Body of pancreas (tissue), 4 donors: ENCODE measurements at regions not wholly inside any gene's neighbourhood (a gene's known extent, or its start where the extent isn't known, plus 50 kb on each side); places are given as distances from the start of the nearest gene placed in this dataset.

ENCODE experiments used
- ATAC-seq: fragments of 150-250 bp; one replicate; pipeline ENCODE4 v1.9.1; 2016
- DNase-seq, 4 donors: peaks; one replicate each; pipeline ENCODE4 v3.0.0-alpha.2; 2019
- H3K27ac ChIP-seq, 4 donors: fragments of 200-600 bp; sonication (generic); 1 replicate in 3 of 4; 2 replicates in 1 of 4; pipeline versions ENCODE4 v1.5.1 to v1.6.1; 2016 to 2019; ENCODE audit warnings: mild to moderate bottlenecking in 1 of 4, mixed read lengths in 1 of 4, moderate library complexity in 1 of 4
- H3K27me3 ChIP-seq, 2 donors: fragments of 200-600 bp; sonication (generic); one replicate each; pipeline ENCODE4 v1.6.0; 2016; ENCODE audit warnings: mild to moderate bottlenecking in 1 of 2
- H3K36me3 ChIP-seq, 2 donors: fragments of 200-600 bp; sonication (generic); replicated peaks in 1 of 2; 2 replicates each; pipeline ENCODE4 v1.5.1; 2016; ENCODE audit warnings: low read depth in 2 of 2; ENCODE audit not compliant: insufficient read depth in 1 of 2
- H3K4me1 ChIP-seq: fragments of 200-600 bp; sonication (generic); one replicate; pipeline ENCODE4 v1.6.0; 2016
- H3K4me3 ChIP-seq, 2 donors: fragments of 200-600 bp; sonication (generic); 1 replicate in 1 of 2; 2 replicates in 1 of 2; pipeline ENCODE4 v1.5.1; 2016 to 2019
- H3K9me3 ChIP-seq, 3 donors: fragments of 200-600 bp; sonication (generic); 1 replicate in 2 of 3; 2 replicates in 1 of 3; pipeline ENCODE4 v1.5.1; 2016
- POLR2A ChIP-seq, 3 donors: fragments of 450-650 bp; IDR thresholded peaks; one replicate each; pipeline ENCODE4 v1.6.1; 2016; ENCODE audit warnings: antibody characterized with exemption in 3 of 3, mild to moderate bottlenecking in 2 of 3
- WGBS, 2 donors: methylation state at CpG; one replicate each; pipeline ENCODE4 v1.1.5; 2017; 5-methylcytosine and 5-hydroxymethylcytosine counted together
- intact Hi-C: fragments of 100-400 bp; cut with DNase I; formaldehyde crosslinking; loops from one replicate; pipeline ENCODE4 v1.15.1; 2023
- TF ChIP-seq, protein P1 (sequence below), 7 experiments: fragments of 450-650 bp in 4 of 7; fragments of 200-600 bp in 3 of 7; sonication (generic) in 3 of 7; IDR thresholded peaks; one replicate each; pipeline ENCODE4 v1.5.1; 2016 to 2019; ENCODE audit warnings: antibody characterized with exemption in 7 of 7

DNA sequence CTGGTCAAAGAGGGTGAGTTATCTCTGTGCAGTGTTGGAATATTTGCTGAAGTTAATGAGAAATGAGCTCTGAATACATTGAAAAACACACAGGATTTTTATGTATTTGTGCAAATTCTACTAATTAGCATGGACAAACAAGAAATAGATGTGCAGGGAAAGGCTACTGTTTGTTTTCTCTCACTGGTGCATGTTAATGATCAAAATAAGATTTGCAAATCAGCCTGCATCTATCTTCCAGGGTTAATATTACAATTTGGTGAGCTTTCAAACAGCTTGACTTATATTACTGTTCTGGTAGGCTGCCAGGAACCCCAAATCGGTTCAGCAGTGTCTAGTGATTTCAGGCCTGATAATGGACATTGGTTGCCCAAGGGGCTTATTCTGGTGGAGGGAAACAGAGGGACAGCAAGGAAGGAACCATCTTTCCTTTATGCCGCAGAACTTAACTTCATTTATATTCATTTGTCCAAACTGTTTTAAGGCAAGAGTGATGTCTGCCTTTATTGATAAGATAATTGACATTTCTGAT, 93.8 kb upstream of the REG3A start:
- DNase-seq (no peak), ATAC-seq (no peak)
- H3K27ac ChIP-seq, result no peak overlapping the region
- intact Hi-C loops, result no loop called here
- H3K4me1 ChIP-seq, result no peaks in the 10 kb centered on the region
- H3K36me3 ChIP-seq, result no peaks in the 10 kb centered on the region
- no peak overlapping the region for H3K4me3 ChIP-seq
- no peaks in the 10 kb centered on the region for H3K27me3 ChIP-seq
- 66 to 67% methylated on average over 2 of the region's 2 CpGs for WGBS, 2 donors
- no peak for TF ChIP-seq POLR2A (IDR thresholded peaks at IDR 0.05)
- TF ChIP-seq, protein P1, sequence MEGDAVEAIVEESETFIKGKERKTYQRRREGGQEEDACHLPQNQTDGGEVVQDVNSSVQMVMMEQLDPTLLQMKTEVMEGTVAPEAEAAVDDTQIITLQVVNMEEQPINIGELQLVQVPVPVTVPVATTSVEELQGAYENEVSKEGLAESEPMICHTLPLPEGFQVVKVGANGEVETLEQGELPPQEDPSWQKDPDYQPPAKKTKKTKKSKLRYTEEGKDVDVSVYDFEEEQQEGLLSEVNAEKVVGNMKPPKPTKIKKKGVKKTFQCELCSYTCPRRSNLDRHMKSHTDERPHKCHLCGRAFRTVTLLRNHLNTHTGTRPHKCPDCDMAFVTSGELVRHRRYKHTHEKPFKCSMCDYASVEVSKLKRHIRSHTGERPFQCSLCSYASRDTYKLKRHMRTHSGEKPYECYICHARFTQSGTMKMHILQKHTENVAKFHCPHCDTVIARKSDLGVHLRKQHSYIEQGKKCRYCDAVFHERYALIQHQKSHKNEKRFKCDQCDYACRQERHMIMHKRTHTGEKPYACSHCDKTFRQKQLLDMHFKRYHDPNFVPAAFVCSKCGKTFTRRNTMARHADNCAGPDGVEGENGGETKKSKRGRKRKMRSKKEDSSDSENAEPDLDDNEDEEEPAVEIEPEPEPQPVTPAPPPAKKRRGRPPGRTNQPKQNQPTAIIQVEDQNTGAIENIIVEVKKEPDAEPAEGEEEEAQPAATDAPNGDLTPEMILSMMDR (IDR thresholded peaks at IDR 0.05), result no peak
- H3K9me3 ChIP-seq, result no peaks in the 10 kb centered on the region

DNA sequence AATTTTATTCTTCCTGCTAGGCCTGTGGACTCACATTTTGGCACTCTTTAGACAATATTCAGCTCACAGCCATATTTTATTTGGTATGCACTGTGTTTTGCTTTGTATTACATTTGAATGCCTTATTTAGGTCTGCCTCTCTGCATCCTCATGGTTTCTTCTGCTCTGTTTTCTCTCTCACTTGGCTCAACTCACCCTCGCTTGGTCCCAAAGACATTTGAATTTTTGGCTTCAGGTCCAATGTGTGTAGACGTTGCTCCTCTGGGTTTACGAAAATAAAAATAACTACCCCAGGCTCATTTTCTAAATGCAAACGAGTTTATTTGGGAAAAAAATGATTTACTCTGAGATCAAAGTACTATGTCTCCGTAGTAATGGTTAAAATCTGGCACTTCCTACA, 91.1 kb upstream of the REG3A start:
- no peak for ATAC-seq
- Histone ChIP-seq H3K27ac (no peak overlapping the region), H3K4me1 (no peaks in the 10 kb centered on the region), H3K4me3 (no peak overlapping the region), H3K9me3 (no peaks in the 10 kb centered on the region), H3K36me3 (no peaks in the 10 kb centered on the region), H3K27me3 (no peaks in the 10 kb centered on the region)
- WGBS, 2 donors, result 75 to 82% methylated on average over 5 of the region's 5 CpGs
- DNase-seq, result no peak
- intact Hi-C loops, result no loop called here
- TF ChIP-seq, protein P1 (IDR thresholded peaks at IDR 0.05), result no peak
- no peak for TF ChIP-seq POLR2A (IDR thresholded peaks at IDR 0.05)

DNA sequence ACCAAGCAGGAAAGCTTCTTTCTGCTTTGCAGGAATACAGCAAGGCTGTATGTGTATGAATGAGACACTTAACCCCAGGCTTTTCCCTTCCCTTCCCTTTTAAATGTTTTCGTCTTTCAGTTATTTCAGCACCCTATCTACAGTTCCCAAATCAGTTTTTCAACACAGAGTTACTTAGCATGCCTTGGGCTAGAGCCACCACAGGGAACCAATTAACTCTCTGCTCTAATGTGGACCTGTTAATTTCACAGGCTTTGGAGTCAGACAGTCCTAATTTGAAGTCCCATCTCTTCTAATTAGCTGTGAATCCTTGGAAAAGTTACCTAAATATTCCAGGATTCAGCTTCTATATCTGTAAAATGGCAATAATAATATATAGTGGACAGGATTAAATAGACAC, 89.2 kb upstream of the REG3A start:
- DNase-seq, result no peak
- ATAC-seq, result no peak
- WGBS, 2 donors, result 87 to 92% methylated on average over 1 of the region's 1 CpG

DNA sequence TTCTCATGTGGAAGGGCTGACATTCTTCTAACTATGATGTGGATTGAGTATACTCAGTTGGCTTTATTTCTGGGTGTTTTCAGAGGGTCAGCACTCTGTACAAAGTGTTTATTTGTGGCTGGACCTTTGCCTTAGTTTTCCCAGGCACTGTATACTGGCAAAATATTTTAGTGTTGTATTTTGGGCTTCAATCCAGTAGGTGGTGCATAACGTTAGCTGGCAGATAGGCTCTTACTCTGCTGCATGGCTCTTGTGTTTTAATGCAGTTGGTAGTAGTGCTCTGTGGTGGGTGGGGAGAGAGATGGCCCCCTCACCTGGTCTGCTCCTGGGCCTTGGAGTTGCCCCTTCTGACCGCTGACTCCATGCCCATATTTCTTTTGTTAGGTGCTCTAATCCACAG, 75.6 kb upstream of the REG3A start:
- DNase-seq (no peak), ATAC-seq (no peak)
- Histone ChIP-seq H3K9me3 (no peaks in the 10 kb centered on the region), H3K36me3 (no peaks in the 10 kb centered on the region), H3K4me3 (no peak overlapping the region), H3K27ac (no peak overlapping the region), H3K27me3 (no peaks in the 10 kb centered on the region), H3K4me1 (no peaks in the 10 kb centered on the region)
- TF ChIP-seq, protein P1 (IDR thresholded peaks at IDR 0.05), result peak in 4 of 7 experiments; percentile 19 to 46 (median 38)
- TF ChIP-seq POLR2A (IDR thresholded peaks at IDR 0.05), result no peak
- 23 to 34% methylated on average over 2 of the region's 2 CpGs for WGBS, 2 donors
- intact Hi-C loops, result no loop called here

More for the DNA sequence above, 89.2 kb upstream of the REG3A start:
- H3K27me3 ChIP-seq, result no peaks in the 10 kb centered on the region
- intact Hi-C loops, result no loop called here
- H3K4me1 ChIP-seq, result no peaks in the 10 kb centered on the region
- H3K27ac ChIP-seq, result no peak overlapping the region
- H3K36me3 ChIP-seq, result no peaks in the 10 kb centered on the region
- no peak overlapping the region for H3K4me3 ChIP-seq
- H3K9me3 ChIP-seq, result no peaks in the 10 kb centered on the region
- TF ChIP-seq, protein P1 (IDR thresholded peaks at IDR 0.05), result no peak
- TF ChIP-seq POLR2A (IDR thresholded peaks at IDR 0.05), result no peak

DNA sequence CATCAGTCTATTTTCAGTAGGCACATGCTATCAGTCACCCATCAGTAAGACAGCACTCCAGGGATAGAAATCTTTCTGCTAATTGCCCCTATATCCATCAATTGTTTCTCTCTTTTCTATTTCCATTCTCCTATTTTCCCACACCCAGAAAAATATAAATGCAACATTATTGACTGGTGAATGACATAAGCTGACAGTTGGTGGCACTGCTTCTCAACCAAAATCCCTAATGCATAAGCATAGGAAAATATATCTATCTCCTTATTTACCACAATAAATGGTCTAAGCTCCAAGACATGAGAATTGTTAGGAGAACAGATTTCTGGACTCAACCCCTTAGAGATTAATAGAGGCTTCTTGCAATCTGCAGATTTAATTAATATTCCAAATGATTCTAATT, 64.0 kb upstream of the REG3A start:
- H3K9me3 ChIP-seq, result no peaks in the 10 kb centered on the region
- no peaks in the 10 kb centered on the region for H3K27me3 ChIP-seq
- intact Hi-C loops, result loop anchor here (10.0 kb wide), 1 partner anchor 651 kb away; no protein-coding TSS in a partner anchor
- no peaks in the 10 kb centered on the region for H3K36me3 ChIP-seq
- DNase-seq (no peak), ATAC-seq (no peak)
- H3K27ac ChIP-seq, result no peak overlapping the region
- no peak for TF ChIP-seq POLR2A (IDR thresholded peaks at IDR 0.05)
- TF ChIP-seq, protein P1 (IDR thresholded peaks at IDR 0.05), result no peak
- no peaks in the 10 kb centered on the region for H3K4me1 ChIP-seq
- no peak overlapping the region for H3K4me3 ChIP-seq
